HG03439 (cell line): ENCODE measurements at regions not wholly inside any gene's neighbourhood (a gene's known extent, or its start where the extent isn't known, plus 50 kb on each side); places are given as distances from the start of the nearest gene placed in this dataset.

Experiments used
- ATAC-seq: cut with Tn5 transposase; IDR thresholded peaks from one replicate; pipeline ENCODE4 v1.9.1; 2021; ENCODE audit warnings: mild to moderate bottlenecking, moderate library complexity; ENCODE audit not compliant: unreplicated experiment

- no peak for ATAC-seq
Measured at GRCh38 chr4:140250989-140251552, 97.1 kb upstream of the MAML3 start.

DNA sequence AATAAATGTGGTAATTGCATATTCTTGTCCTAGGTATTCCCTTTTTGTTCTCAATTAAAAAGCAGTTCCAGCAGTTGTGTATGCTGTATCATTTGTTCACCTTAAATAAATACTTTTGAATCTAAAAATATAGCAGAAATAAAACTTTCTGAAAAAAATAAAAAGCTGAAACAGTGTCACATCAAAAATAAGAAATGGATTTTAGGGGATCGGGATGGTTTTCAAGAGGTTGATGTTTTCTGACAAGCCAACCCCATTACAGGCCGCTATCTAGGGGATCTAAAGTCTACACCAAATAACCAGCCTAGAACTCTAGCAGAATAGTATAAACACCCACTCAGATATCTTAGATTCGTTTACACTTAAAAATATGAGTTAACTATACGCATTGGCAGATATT, 95.4 kb upstream of the MAML3 start:
- ATAC-seq = no peak

- ATAC-seq = no peak
Measured at GRCh38 chr4:140247237-140247636, 93.3 kb upstream of the MAML3 start.

- ATAC-seq = no peak
Measured at GRCh38 chr4:140246216-140246615, 92.2 kb upstream of the MAML3 start.

DNA sequence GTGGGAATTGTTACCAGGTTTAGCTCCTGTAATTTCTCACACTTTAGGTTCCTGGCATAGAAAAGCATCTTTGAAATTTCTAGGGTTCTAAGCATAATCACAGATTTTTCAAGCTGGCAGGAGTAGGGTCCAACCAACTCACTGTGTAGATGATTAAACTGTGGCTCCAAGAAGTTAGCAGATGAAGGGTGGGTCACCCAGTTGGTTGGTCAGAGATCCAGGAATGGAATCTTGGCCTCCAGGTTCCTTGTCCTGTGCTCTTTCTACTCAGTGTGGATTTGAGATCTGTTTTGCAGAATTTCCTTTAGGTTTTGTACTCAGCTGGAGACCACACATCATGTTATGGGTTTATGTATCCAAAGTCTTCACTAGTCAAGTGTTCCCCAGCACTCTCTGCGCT, 90.3 kb upstream of the MAML3 start:
- ATAC-seq = no peak

DNA sequence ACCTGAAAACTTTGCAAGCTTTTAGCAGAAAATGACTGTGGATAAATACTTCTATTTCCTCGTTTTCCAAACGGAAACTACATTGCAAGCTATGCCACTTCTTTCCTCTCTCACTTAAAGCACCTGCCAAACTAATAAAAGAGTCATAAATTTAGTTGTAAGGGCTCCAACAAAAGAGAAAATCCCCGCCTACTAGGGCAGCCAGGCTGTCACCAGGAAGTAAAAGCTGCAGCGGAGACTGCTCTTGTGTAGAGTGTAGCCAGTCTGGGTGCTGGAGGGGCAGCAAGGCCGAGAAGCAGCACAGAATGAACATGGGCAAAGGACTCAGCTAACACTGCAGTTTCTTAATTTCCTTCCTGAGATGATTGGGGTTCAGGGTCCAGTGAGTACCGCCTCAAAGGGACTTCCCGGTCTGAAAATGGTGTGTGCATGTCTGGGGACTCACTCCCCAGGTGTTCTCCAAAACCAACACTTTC, 89.3 kb upstream of the MAML3 start:
- ATAC-seq = peak; percentile 70

DNA sequence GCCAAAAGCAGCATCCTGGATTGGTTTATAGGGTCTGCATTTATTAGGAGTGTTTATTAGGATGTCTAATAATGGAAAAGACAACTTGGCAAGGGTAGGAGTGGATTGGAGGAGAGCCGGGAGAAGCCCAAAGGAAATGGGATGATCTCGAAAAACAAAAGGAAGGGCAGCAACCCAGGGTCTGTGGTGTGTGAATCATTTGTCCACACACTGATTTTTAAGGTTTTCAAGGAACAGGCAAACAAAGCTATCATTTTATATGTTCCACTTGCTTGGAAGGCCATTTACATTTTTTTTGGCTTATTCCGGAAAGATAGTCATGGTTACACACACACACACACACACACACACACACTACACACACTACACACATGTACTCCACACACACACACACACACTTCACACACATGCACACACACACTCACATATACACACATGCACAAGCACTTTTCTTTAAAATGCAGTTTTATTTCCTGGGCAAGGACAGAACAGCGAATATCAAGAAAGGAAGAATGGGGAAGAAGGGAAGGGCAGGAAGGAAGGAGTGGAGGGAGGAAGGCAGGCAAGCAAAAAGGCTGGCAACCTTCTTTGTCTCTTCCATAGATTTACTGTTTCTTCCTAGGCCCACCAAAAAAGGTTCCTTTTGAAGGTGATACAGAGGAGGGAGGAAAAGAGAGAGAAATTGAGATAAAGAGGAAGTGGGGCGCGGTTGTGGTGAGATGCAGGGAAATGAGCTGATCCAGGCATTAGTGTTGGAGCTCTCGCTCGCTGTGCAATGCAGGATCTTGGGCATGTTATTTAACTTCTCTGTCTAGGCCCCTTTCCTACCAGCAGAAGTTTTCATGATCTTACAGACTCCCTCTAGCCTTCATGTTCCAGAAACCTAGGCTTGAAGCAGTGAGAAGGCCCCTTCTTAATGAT, 88.6 kb upstream of the MAML3 start:
- ATAC-seq = peak; percentile 27

GRCh38 chr4:140240237-140240636, 86.3 kb upstream of the MAML3 start:
- no peak for ATAC-seq

DNA sequence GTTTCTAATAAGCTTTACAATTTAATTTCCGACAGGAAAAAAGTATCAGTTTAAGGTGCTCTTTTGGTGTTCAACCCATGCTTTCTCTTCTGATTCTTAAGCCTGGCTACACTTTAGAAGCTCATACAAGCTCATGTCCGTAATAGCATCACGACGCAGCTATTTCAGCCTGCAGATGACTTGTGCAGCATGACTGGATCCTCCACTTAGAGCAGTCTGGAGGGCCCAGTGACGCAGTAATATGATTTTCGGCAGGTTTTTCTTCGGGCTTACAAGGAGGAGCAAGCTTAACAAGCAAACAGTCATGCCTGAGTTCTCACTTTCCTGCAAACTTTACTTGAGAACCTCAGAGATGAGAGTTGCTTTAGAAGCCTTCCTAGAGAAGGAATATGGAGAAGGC, 85.3 kb upstream of the MAML3 start:
- ATAC-seq = no peak

DNA sequence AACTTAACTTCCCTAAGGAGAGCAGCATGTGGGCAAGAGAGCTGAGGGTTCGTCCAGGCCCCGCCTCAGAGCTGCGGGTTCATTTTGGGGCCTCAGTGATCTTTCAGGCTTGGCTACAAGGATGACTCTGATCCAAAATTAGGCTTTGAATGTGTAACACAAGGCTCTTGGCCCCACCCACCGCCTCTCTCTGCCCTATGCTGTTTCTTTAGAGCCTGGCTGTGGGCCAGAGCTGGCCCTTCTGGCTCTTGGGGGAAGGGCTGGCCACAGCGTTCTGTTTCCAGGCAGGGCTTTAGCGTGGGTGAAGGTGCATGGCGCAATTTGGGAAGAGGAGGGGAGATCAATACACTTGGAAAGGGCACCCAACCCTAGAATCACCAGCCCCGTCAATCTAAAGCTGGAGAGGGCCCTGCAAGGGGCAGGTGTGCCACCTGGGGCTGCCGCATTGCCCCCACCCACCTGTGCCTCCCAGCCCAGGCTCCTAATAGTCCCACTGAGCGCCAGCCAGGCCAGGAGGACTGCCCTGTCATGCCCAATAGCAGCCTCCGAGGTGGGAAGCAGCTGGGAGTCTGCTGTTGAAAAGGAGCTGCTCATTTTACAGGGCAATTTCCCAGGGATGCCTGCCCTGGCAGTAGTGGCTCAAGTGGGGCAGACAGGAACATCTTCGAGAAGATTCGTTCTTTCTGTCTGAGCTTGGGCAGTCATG, 84.5 kb upstream of the MAML3 start:
- no peak for ATAC-seq

GRCh38 chr4:140237616-140238350, 83.8 kb upstream of the MAML3 start:
- no peak for ATAC-seq

- ATAC-seq = no peak
Measured at GRCh38 chr4:140236654-140237169, 82.7 kb upstream of the MAML3 start.

DNA sequence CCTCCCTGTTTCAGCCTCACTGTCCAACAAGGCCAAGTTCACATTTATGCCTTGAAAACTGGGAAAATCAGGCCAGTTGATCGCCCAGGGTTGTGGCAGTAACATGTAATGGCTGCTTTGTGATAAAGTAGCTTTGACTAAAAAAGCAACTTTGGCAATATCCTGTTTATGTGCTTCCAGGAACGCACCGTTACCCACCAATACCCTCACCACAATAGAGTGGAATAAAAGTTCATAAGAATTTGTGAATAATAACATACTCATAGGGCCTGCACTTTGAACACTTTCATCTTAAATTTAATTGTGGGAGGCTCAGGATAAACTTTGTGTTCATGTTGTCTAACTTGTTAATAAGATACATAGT, 80.7 kb upstream of the MAML3 start:
- ATAC-seq = no peak

GRCh38 chr4:140233791-140234696, 80.1 kb upstream of the MAML3 start:
- no peak for ATAC-seq

GRCh38 chr4:140229881-140230280, 75.9 kb upstream of the MAML3 start:
- ATAC-seq = no peak

DNA sequence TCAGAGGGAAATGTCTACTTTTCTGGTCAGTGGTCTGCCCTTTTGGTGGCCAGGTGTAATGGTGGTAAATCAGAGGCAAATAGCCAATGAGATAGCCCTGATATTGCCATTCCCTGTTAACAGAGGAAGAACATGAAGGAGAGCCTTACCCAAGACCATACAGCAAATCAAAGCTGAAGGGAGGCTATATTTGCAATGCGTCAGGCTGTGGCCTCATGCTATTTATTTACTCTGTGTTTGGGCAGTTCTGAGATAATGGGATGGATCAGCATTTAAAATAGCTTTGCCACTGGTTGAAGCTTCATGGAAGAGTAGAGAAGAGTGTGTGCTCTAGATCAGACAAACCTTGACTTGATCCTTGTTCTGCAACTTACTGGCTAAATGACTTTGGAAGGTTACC, 73.3 kb upstream of the MAML3 start:
- ATAC-seq = no peak

- ATAC-seq = no peak
Measured at GRCh38 chr4:140223056-140223810, 69.2 kb upstream of the MAML3 start.

GRCh38 chr4:140222171-140222570, 68.2 kb upstream of the MAML3 start:
- ATAC-seq = no peak

DNA sequence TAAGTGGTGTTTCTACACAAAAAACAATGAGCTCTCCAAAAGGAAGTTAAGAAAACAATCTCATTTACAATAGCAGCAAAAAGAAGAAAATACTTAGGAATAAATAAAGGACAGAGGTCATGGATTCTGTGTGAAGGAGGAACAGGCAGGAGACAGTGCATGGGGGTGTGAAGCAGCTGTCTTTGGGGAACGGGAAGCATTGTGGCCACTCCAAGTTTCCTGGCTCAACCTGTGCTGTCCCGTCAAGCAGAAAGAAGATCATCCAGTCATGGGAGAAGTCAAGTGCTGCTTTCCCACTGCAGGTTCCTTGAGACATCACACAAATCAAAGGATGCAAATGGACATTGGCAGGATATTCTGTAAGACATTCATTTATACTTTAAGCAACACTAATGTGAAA, 66.1 kb upstream of the MAML3 start:
- no peak for ATAC-seq
